Daoy (cell line): ENCODE measurements at regions not wholly inside any gene's neighbourhood (a gene's known extent, or its start where the extent isn't known, plus 50 kb on each side); places are given as distances from the start of the nearest gene placed in this dataset.
"Not testable (repeated sequence)": the region's sequence is repeated elsewhere in the genome, so short reads cannot be mapped to it uniquely, and the experiment has no call there.

Source experiments
- DNase-seq: peaks from one replicate; pipeline ENCODE4 v3.0.0-alpha.2; 2015; ENCODE audit warnings: low read depth

DNA sequence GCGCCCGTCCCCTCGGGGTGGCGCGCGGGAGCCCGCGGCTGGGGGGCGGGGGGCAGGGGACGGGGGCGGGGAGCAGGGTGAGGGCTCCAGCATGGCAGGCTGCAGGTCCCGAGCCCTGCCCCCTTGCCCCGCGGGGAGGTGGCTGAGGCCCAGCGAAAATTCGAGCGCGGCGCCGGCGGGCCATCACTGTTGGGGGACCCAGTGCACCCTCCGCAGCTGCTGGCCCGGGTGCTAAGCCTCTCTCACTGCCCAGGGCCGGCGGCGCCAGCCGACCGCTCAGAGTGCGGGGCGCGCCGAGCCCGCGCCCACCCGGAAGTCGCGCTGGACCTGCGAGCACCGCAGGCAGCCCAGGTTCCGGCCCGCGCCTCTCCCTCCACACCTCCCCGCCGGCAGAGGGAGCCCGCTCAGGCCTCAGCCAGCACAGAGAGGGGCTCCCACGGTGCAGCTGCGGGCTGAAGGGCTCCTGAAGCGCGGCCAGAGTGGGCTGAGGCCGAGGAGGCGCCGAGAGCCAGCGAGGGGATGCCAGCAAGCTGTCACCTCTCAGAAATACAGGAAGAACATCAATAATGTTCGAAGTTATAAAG is 290.8 kb upstream of the PRSS16 start:
- peak; percentile 83 for DNase-seq

DNA sequence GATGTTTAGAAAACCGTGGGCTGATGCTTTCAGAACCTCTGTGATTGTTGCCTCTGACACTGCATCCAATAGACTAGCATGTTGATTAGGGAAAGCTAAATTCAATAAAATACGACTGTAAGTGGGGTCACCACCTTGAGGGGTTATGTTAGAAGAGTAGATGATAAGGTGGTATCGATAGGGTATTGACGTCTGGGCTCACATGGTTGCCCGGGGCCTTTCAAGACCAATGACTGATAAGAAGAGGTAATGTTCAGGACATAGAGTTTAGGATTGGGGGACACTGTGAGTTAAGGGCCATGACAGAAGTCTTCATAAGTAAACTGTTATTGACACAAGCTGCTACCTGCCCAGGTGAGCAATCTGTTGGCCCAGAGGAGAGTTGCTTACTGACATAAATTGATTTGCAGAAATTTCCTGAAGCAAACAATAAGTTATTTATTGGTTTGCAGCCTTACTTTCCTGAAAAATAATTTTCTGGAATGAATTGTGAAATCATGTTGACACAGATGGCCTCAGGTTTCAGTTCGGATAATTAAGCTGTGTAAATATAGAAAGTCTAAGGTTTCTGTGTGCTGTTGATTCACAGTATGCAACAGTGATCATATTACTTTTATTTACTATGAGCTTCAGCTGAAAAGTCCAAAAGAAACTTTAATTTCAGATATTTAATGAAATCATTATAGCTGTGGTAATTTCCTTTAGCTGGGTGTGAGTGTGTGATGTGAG is 289.9 kb upstream of the PRSS16 start:
- DNase-seq = peak; percentile 0

DNA sequence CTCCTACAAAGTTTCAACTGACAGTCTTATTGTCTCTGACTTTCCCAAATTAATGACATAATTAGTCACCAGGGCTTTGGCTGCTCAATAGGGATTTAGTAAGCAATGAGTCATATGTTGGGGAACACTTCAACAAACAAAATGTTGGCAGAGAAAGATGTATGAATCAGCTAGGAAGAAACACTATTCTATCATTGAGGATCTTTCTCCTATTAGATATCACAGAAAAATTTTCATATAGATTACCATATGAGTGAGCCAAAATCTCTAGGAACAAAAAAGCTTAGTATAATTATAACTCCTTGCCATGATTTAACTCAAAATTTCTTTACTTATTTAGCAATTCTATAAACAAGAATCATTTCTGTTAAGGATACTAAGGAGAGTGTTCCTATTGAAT is 286.3 kb upstream of the PRSS16 start:
- not testable (repeated sequence) for DNase-seq

GRCh38 chr6:27002447-27002846 is 245.1 kb upstream of the PRSS16 start:
- DNase-seq = no peak

- no peak for DNase-seq
Measured at GRCh38 chr6:27007020-27007419, 240.5 kb upstream of the PRSS16 start.

DNA sequence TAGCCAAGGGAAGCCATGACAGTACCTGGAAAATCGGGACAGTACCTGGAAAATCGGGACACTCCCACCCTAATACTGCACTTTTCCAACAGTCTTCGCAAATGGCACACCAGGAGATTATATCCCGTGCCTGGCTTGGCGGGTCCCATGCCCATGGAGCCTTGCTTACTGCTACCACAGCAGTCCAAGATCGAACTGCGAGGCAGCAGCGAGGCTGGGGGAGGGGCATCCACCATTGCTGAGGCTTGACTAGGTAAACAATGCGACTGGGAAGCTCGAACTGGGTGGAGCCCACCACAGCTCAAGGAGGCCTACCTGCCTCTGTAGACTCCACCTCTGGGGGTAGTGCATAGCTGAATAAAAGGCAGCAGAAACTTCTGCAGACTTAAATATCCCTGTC is 238.9 kb upstream of the PRSS16 start:
- DNase-seq = not testable (repeated sequence)

DNA sequence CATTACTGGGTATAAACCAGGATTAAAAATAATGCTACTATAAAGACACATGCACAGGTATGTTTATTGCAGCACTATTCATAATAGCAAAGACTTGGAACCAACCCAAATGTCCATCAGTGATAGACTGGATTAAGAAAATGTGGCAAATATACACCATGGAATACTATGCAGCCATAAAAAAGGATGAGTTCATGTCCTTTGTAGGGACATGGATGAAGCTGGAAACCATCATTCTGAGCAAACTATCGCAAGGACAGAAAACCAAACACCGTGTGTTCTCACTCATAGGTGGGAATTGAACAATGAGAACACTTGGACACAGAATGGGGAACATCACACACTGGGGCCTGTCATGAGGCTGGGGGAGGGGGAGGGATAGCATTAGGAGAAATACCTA is 233.4 kb upstream of the PRSS16 start:
- DNase-seq = not testable (repeated sequence)

DNA sequence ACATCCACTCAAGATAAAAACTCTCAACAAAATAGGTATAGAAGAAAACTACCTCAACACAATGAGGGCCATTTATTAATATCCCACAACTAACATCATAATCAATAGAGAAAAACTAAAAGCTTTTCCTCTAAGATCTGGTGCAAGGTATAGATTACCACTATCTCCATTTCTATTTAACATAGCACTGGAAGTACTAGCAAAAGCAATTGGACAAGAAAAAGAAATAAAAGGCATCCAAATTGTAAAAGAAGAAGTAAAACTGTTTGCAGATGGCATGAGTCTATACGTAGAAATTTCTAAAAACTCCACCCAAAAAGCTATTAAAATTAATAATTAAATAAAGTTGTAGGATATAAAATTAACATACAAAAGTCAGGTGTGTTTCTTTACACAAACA is 230.8 kb upstream of the PRSS16 start:
- DNase-seq = no peak

DNA sequence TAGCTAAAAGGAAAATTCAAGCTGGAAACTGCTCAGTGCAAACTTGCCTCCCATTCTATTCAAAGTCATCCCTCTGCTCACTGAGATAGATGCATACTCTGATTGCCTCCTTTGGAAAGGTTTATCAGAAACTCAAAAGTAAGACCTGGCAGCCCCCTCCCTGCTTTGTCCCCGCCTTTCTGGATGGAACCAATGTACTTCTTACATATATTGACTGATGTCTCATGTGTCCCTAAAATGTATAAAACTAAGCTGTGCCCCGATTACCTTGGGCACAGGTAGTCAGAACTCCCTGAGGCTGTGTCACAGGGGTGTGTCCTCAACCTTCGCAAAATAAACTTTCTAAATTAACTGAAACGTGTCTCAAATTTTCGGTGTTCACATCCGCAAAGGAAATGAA is 229.1 kb upstream of the PRSS16 start:
- DNase-seq = not testable (repeated sequence)

DNA sequence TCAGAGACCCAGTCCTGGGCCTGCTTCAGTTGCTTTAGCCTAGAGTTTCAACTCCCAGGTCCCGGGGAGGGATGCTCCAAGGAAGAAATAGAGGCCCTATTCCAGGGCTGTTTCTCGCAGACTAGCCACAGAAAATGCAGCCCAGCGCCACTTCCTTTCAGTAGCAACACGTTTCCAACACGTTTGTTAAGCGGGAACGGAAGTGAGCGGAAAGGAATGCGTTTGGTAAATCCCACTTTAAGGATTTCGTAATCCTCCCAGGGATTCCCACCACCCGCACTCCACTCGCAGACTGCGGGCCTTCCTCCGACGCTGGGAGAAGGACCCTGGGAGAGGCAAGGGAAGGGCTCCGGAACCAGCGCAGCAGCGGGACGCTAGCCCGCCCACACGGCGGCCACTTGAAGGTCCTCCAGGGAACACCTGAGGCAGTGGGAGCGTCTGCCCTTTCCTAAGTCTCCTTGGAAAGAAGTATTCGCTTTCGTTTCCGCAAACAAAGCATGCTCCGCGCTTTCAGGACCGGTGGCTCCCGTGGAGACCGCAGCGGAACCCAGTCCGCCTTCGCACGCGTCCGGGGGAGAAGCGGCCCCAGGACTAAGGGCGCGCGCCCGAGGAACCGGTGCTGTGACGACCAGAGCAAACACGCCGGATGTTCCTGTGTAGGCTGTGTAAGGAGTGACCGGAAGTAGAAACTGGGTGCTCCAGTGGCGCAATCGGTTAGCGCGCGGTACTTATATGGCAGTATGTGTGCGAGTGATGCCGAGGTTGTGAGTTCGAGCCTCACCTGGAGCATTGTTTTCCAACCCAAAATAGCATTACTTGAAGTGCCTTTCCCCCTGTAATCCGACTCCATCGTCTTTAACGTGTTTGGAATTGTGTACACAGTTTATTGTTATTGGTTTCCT is 227.6 kb upstream of the PRSS16 start:
- peak; percentile 96 for DNase-seq

GRCh38 chr6:27020553-27020880 is 227.0 kb upstream of the PRSS16 start:
- DNase-seq = no peak

GRCh38 chr6:27023664-27024063 is 223.8 kb upstream of the PRSS16 start:
- no peak for DNase-seq

- no peak for DNase-seq
Measured at GRCh38 chr6:27025351-27025750, 222.2 kb upstream of the PRSS16 start.

- DNase-seq = peak; percentile 56
Measured at GRCh38 chr6:27026361-27026760, 221.1 kb upstream of the PRSS16 start.

DNA sequence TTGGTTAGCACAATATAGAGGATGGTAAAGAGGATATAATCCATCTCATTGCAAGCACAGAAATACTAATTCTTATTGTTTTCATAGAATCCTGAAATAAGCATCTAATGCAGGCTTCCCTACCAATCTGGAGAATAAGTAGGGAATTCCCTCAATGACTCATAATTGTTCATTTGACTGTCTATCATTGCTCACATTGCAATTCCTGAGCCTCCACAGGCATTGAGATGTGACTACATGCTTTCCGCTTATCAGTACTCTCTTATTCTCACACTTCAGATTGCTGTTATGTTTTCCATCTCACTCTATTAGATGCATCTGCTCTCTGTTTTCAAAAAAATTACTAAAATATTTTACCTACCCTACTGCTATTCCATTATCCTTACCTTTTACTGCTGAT is 216.2 kb upstream of the PRSS16 start:
- peak; percentile 73 for DNase-seq

- no peak for DNase-seq
Measured at GRCh38 chr6:27038498-27038897, 209.0 kb upstream of the PRSS16 start.

DNA sequence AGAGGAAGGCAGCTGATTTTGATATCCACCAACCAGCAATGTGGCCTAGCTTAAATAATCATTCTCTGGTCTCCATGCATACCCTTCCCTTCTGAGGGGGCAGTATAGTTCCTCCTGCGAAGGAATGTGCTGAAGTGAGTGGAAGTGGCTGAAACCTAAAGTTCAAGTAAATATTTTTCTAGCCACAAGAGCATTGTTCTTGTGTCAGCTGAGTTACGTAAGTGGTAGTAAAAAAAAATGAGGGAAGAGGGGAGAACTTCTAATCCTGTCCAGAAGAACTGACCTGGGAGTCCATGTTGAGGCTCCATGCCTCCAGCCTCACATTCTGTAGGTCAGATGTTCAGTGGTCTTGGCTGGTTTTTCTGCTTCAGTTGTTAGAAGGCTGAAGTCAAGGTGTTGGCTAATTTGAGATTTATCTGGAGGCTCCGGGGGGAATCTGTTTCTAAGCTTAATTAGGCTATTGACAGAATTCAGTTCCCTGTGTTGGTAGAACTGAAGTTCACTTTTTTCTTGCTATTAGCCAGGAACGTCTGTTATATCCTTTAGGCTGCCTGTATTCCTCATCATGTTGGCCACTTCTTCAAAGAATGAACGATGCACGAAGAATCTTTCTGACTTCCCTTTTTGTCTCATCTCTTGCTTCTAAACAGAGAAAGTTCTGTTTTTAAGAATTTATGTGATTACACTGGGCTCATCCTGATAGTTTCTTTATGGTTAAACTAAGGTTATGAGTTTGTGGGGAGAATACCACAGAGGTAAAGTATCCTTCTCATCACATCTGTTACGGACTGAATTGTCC is 207.1 kb upstream of the PRSS16 start:
- DNase-seq = no peak

- DNase-seq = no peak
Measured at GRCh38 chr6:27043244-27043643, 204.3 kb upstream of the PRSS16 start.

DNA sequence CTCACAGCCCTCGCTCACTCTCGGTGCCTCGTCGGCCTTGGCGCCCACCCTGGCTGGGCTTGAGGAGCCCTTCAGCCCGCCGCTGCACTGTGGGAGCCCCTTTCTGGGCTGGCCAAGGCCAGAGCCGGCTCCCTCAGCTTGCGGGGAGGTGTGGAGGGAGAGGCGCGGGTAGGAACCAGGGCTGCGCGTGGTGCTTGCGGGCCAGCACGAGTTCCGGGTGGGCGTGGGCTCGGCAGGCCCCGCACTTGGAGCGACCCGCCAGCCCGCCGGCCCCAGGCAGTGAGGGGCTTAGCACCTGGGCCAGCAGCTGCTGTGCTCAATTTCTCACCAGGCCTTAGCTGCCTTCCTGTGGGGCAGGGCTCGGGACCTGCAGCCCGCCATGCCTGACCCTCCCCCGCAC is 202.4 kb upstream of the PRSS16 start:
- DNase-seq = not testable (repeated sequence)

DNA sequence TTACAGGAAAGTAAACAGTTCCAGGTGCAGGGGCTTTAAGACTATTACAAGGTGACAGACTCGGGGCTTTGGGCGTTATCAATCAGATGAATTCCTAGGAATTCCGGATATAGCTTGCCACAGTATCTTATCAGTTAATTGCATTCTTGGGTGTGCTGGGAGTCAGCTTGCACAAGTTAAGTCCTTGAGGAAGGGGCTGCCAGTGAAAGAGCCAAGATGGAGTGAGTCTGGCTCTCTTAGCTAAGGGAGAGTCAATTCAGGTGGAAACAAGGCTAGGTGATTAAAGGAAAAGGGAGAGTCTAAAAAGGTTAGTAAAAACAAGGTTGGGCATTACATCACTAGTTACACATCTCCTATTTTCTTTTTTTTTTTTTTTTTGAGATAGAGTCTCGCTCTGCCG is 199.8 kb upstream of the PRSS16 start:
- DNase-seq = not testable (repeated sequence)

GRCh38 chr6:27049863-27050781 is 197.4 kb upstream of the PRSS16 start:
- no peak for DNase-seq
